HG02798 (cell line): ENCODE measurements at regions not wholly inside any gene's neighbourhood (a gene's known extent, or its start where the extent isn't known, plus 50 kb on each side); places are given as distances from the start of the nearest gene placed in this dataset.

Experiments
- ATAC-seq: cut with Tn5 transposase; IDR thresholded peaks from one replicate; pipeline ENCODE4 v1.9.1; 2021; ENCODE audit warnings: mild to moderate bottlenecking; ENCODE audit not compliant: unreplicated experiment, poor library complexity

DNA sequence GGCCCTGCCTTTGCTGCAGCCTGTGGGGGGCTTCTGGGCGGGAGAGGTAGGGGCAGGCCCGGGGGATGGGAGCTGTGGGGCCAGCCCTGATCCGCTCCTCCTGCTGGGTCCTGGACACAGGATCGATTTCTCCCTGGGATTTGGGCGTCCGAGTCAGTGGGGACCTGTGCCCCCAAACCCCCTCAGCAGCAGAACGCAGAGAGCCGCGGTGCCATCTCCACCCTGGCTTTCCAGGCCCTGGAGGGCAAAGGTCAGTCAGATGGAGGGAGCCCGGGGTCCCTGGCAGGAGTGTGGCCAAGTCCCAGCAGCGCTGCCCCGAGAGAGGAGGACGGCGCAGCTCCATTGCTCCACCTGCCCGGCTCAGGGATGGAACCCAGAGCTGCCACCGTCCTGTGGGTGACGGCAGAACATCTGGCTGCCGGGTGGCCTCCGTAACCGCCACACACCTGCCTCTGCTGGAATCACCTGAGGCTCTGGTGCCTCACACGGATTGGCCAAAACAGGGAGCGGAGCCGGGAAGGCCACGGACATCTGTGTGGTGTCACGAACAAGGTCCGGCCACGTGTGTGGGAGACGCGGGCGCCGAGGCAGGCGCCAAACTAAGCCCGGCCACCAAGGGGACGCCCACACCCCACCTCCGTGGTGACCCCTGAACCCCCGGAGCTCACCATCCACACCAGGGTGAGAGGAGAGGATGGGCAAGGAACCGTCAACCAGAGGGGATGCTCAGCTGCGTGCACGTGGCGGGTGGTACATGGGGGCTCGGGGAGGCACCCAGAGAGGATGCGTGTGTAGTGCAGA is 80.3 kb upstream of the FBRSL1 start:
- no peak for ATAC-seq

DNA sequence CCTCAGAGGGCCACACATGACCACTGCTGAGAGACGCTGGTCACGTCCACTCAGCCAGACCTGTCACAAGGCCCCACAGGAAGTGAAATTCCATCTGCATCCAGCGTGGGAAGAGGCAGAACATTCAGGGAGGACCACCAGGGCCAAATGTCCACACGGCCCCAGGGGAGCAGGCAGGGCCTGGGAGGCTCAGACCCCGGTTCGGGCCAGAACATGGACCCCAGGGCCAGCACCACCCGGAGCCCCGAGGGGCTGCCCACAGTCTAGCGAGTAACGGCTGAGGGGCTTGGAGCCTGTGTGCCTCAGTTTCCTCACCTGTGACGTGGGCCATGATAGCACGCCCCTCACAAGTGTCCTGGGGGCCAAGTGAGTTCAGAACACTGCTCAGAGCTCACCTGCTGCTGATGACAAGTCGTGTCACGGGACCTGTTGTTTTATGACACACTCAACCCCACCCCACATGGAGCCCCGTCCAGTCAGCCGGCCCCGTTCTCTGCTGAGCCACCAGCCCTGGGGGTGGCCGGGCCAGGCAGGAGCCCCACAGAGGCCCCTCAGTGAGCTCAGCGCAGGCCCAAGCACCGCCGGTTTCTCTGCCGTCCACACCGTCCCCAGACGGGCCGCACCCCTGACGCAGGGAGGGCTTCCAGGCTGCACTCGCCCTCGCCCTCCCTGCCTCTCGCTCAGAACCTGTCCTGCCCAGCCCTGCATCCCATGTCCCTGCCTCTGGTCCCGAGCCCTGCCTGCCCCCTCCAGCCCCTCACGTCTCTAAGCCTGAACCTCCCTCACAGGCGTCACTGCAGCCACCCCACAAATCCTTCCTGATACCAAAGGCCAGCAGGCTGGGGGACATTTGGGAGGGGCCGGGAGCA is 79.5 kb upstream of the GALNT9 start:
- ATAC-seq, result no peak

DNA sequence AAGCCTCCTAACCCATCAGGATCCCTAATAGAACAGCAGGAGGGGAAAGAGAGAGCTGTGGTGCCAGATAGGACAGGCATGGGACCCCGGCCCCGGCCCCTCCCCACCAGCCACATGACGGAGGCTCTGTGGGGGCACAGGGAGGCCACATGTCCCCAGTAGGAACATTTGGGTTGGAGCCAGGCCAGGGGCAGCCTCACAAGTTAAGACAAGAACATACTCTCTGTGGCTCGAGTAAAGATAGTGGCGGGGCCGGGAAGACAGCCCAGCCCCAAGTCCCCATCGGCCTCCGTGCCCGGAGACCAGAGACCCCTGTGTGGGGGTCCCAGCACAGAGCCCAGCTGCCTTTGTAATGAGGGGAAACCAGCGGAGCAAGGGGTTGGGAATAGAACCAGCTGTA is 78.6 kb upstream of the GALNT9 start:
- ATAC-seq, result no peak

DNA sequence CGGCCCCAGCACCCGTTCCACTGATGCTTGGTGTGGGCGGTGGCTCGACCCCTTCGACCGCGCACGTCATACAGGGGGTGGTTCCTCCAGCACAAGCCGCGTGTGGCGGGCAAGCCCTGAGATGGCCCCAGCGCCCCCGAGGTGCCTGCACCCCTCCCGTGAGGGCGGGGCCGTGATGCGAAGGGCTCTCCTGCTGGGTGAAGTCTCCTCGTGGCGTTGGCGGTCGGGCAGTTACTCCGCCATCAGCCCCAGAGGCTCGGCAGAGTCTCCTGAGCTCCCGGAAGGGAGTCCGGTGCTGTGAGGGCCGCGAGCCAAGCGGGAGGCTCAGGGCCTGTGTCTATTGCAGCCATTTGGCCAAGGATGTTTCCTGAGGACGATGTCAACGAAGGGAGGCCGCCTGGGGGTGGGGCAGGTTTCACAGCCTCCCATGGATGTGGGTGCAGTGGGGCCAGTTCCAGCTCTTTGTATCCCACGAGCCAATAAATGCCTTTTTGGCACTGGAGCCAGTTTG is 78.1 kb upstream of the GALNT9 start:
- ATAC-seq, result no peak

DNA sequence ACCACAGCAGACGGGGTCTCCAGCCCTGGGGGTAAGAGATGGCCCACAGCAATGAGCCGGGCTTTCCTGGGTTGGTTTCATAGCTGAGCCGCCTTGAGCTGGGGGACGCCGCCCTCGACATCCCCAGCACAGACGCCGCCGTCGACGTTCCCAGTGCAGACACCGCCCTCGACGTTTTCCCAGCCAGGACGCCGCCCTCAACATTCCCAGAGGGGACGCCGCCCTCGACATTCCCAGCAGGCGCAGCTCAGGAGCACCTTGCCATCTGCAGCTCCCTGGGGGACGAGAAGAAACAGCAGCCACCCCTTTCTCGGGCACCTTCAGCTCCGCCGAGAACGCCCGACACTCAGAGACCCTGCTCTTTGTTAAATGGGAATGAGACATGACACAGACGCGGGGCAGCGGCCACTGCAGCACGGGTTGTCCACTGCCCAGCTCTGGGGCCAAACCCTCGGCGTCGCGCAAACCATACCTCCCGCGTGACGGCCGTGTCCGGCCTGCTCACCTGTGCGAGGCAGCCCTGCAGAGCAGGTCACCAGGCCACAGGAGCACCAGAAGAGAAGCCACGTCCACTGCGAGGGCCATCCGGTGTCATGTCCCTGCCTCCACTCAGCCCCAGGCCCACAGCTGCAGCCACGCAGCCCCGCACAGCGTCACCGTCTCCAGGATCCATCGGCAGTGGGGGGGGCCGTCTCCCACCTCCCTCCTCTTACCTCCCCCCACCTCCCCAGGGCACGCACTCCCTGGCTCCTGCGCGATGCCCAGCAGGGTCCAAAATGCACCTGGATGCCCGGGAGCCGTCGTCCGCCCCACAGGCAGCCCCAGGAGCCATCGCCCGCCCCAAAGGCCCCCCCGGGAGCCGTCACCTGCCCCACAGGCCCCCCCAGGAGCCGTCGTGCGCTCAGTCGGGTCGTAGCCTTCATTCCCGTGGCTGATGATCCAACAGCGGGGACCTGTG is 77.4 kb upstream of the GALNT9 start:
- ATAC-seq, result no peak

DNA sequence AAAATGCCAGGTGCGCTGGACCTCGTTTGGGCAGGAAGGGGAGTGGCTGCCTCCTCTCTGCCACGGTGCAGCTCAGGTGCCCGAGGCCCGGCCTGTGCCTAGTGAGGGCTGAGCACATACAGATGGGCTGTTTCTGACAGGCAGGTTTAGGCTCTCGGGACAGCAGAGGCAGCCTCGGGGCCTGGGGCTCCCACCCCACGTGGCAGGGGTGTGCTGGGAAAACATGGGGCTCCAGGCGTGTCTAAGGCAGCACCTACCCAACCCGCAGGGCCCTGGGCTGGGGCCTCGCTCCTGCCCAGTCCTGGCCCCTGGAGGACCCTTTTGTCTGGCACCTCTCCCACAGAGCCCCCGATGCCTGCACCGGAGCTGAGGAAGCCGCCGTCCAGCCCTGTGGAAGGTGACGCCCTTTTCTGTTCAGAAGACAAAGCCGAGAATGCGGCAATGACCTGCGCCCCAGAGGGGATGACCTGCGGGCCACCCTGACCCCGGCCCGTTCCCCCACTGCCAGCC is 76.4 kb upstream of the GALNT9 start:
- no peak for ATAC-seq

DNA sequence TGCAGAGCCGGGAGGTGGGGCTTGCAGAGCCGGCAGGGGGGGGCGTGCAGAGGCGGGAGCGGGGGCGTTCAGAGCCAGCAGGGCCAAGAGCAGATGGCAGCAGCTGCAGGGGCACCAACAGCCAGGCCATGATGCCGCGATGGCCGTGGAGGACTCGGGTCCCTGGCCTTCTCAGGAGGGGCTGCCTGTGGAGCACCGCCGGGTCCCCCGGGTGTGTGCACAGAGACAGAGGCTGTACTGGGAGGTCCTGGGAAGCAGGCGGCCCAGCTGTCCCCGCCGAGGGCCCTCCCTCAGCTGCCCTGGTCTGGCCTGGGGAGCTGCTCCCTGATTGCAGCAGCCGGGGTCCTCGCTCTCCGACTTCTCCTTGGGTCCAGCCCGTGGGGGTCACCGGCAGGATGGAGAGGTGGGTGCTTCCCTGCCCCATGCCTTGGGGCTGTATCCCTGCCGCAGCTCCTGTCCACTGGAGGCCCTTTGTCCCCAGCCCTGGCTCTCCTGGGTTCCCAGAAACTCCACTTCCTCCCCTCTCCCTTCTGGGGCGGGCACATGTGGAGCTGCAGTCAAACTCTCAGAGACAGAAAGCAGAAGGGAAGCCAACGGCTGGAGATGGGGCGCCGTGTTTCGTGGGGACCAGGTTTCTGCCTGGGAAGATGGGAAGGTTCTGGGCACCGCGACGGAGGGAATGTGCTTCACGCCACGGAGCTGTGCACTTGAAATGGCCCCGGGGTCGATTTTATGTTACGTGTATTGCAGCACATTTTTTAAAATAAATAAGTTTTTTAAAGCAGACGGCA is 75.8 kb upstream of the GALNT9 start:
- ATAC-seq, result no peak

DNA sequence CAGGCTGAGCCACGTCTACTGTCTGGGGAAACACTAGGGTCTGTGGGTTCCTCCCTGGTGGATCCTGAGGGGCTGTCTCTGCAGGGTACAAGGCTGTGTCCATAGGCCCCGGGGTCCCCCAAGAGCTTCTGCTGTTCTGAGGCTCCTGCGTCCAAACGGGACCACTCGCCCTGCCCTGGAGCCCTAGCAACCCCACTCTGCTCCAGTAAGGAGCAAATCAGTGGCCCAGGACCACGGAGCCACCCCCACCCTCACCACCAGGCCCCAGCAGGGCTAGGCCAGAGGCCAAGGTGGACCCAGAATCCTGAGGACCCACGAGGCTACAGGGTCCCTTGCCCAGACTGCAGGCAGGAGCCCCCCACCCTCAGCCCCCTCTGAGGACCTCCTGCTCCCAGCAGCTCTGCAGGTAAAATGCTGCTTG is 75.1 kb upstream of the GALNT9 start:
- ATAC-seq, result no peak

DNA sequence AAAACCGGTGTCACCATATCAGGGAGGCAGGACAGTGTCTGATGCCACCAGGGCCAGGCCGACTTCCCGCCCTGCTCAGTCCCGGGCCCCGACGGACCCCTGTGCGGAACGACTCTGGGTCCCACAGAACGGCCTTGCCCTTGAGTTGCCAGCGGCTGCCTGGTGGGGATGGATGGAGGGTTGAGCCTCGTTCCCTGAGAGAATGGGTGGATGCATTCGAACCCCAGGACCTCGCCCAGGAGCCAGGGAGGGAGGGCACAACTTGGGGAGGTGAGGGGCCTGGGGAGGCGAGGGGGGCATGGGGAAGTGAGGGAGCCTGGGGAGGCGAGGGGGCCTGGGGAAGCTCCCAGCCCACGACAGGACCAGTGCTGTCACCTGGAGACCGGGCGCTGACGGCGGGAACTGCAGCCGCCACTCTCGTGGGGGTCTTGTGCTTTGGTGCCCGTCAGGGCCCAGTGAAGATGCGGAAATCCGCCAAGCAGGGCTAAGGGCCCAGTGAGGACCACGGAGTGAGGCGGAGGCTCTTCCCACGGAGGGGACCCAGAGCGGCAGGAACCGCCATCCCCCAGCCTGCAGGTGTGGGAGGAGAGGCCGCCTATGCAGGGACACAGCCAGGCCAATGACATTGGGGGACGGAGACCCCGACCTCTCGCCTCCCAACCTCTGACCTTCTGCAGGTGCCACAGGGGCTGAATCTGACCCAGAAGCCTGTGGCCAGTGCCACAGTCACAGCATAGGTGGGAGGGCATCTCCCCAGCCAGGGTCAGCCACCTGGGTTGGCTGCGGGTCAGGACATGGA is 74.4 kb upstream of the GALNT9 start:
- no peak for ATAC-seq

DNA sequence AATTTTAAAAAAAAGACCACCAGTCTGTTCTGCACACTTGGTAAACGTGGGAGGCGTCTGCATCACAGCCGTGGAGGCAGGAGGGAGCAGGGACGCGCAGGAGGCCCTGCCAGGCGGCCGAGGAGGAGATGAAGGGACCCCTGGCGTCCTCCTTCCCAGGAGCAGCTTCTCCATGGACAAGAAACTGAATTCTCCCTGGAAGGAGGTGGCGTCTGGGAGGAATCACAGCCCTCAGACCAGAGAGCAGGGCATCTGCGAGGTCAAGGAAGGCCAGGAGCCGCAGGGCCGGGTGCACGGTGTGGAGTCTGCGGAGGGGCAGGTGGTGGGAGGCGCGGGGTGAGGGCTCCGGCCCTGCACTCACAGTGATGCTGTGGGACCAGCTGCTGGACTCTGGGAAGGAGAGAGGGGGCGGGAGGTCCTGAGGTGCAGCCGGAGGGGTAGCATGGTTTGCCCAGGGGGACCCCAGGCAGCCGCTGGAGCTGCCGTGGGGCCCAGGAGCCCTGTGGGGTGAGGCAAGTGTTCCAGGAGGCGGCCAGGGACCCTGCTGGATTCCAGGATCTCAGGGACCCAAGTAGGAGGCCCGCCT is 73.5 kb upstream of the GALNT9 start:
- no peak for ATAC-seq

DNA sequence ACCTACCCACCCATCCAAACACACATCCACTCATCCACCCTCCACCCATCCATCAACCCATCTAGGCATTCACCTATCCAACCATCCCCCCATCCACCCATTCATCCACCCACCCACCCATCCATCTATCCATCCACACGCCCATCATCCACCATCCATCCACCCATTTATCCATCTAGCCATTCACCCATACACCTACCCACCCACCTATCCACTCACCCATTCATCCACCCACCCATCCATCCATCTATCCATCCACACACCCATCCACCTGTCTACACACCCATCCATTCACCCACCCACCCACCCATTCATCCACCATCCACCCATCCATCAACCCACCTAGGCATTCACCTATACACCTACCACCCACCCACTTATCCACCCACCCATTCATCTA is 72.6 kb upstream of the GALNT9 start:
- no peak for ATAC-seq

DNA sequence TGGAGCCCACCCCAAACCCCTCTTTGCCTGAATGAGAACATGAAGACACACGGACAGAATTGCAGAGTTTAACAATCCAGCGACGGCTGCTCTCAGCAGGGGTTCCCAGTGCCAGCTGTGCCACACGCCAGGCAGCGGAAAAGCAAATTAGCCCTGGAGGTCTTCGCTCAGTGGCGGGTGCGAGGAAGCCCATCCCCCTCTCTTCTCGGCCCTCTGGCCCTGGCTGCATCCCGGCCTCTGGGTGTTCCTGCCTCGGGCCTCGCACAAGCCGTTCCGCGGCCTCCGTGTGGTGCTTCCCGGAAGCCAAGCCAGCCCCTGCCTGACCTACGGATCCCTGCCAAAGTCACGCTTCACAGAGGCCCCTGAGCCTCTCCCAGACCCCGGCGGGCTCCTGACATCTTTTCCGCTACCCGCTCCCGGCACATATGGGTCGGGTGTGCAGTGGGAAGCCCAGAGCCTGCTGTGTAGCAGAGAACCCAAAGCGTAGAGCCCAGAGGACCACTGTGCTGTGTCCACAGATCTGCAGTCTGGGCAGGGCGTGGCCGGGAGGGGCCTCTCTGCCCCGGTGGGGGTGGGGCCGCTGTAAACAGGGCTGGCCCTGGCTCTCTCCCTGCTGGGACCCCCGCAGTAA is 70.7 kb upstream of the GALNT9 start:
- no peak for ATAC-seq

DNA sequence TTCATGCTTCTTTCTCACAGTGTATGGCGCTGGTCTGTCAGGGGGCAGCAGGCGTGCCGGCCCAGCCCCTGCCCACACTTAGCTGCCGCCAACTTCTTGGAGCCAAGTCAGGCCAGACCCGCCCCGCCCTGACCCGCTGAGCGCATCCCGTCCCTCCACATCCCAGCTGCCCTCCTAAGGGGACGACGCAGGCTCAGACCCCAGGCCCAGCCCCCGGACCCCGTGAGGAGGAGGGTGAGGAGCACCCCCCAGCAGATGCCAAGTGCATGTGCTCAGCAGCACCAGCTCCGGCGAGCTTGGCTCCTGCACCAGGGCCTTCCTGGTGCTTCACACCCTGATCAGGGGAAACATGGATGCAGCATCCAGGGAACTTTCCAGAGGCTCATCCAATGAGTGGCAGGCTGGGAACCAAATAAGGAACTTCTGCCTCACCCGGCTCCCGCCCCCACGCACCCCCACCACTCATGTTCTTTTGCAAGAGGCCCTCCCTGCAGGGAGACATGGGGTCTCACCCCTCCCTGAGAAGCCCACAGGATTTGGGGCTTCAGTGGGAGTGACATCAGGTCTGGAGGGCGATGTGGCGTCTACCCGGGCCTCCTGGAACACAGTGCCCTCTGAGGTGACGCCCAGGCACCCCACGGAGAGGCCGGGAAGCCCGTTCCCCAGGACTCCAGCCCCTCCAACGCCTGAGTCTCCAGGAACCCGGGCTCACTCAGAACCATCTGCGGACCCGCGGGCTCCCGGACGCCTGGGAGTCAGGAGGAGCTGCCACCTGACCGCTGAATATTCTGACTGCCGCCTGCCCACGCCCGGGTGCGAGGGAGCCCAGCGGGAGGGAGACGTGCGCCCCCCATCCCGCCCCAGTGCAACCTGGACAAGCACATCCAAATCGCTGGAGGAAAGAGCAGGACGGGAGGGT is 70.0 kb upstream of the GALNT9 start:
- no peak for ATAC-seq

DNA sequence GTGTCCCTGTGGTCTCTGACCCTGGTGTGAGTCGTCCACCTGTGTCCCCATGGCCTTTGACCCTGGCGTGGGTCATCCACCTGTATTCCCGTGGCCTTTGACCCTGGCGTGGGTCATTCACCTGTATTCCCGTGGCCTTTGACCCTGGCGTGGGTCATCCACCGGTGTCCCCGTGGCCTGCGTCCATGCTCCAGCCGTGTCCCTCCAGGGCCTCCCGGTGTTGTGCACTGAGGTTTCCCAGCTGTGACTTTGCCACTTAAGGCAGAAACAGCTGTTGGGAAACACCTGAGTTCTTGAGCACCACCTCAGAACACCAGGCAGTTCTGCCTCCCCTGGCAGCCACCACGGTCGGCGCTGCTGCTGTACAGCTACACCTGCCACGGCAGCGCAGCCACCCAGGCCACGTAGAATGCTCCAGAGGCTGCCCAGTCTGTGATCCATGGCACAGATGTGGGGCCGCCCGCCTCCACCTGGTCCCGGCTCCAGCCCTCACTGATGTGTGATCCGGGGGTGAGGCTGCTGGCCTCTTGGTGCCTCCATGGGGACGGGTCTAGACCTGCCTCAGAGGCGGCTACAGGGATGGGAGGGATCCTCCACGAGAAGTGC is 69.1 kb upstream of the GALNT9 start:
- no peak for ATAC-seq

DNA sequence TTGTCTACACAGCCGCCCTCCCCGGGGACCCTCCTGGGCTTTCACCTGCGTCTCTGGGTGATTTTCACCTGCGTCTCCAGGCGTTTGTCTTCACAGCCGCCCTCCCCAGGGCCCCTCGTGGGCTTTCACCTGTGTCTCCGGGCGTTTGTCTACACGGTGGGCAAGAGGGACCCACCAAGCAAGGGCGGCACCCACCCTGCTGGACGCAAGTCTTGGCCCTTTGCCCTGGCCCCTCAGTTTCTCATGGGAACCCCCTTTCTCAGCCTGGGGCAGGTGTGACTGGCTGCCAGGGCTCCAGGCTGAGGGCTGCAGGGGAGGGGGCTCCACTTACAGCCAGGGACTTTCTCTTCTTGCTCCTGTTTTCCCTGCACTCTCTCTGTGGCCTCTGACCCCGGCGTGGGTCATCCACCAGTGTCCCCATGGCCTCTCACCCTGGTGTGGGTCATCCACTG is 68.6 kb upstream of the GALNT9 start:
- no peak for ATAC-seq
